Naive thymus-derived CD4-positive, alpha-beta T cell (primary cell): ENCODE measurements at regions not wholly inside any gene's neighbourhood (a gene's known extent, or its start where the extent isn't known, plus 50 kb on each side); places are given as distances from the start of the nearest gene placed in this dataset.

ENCODE experiments used
- ATAC-seq: fragments of 150-1000 bp; cut with Tn5 transposase; 2 replicates; pipeline ENCODE4 v1.10.0; 2021; ENCODE audit warnings: mild to moderate bottlenecking, moderate library complexity
- CTCF ChIA-PET: fragments of 350-600 bp; sonication (Branson Sonifier 250); formaldehyde crosslinking; loops from one replicate; lab custom pipeline; 2021; ENCODE audit warnings: antibody characterized with exemption; lab: Charles Lee
- POLR2A ChIA-PET: fragments of 350-600 bp; sonication (Branson Sonifier 250); formaldehyde crosslinking; loops from one replicate; lab custom pipeline; 2021; ENCODE audit warnings: antibody characterized with exemption, inconsistent platforms; lab: Charles Lee
- DNase-seq, 9 donors: peaks; one replicate each; pipeline versions ENCODE4 v3.0.0 to v3.0.0-alpha.2; 2020 to 2022; ENCODE audit warnings: mixed read lengths in 1 of 9
- H3K27ac ChIP-seq: one replicate; pipeline ENCODE4 v1.7.0; 2013; ENCODE audit warnings: mild to moderate bottlenecking, low read depth, low read length, moderate library complexity
- H3K27me3 ChIP-seq, 2 donors: one replicate each; pipeline ENCODE4 v1.7.0; 2013; ENCODE audit warnings: low read length in 2 of 2, mild to moderate bottlenecking in 2 of 2, moderate library complexity in 2 of 2; ENCODE audit not compliant: control insufficient read depth in 2 of 2, insufficient read depth in 2 of 2
- H3K36me3 ChIP-seq, 3 experiments: 1 replicate in 2 of 3; 2 replicates in 1 of 3; pipeline ENCODE4 v1.7.0; 2013; ENCODE audit warnings: low read length in 3 of 3, mild to moderate bottlenecking in 3 of 3, moderate library complexity in 1 of 3; ENCODE audit not compliant: insufficient read depth in 3 of 3, control insufficient read depth in 2 of 3
- H3K4me1 ChIP-seq, 2 donors: one replicate each; pipeline ENCODE4 v1.7.0; 2013; ENCODE audit warnings: low read length in 2 of 2, mild to moderate bottlenecking in 2 of 2, moderate library complexity in 1 of 2; ENCODE audit not compliant: control insufficient read depth in 2 of 2, insufficient read depth in 2 of 2
- H3K4me3 ChIP-seq: 2 replicates; pipeline ENCODE4 v1.7.0; 2013; ENCODE audit warnings: mild to moderate bottlenecking, low read length
- H3K9me3 ChIP-seq, 3 experiments: 1 replicate in 2 of 3; 2 replicates in 1 of 3; pipeline ENCODE4 v1.7.0; 2013; ENCODE audit warnings: low read length in 3 of 3; ENCODE audit not compliant: control insufficient read depth in 2 of 3
- H3K27ac Mint-ChIP-seq, 9 donors: one replicate each; pipeline ENCODE4 v1.8.0; 2020 to 2022; ENCODE audit warnings: mixed read lengths in 9 of 9, mild to moderate bottlenecking in 8 of 9, moderate library complexity in 5 of 9, inconsistent platforms in 2 of 9
- H3K27me3 Mint-ChIP-seq, 5 donors: one replicate each; pipeline ENCODE4 v1.8.0; 2021 to 2022; ENCODE audit warnings: mixed read lengths in 5 of 5, mild to moderate bottlenecking in 1 of 5
- H3K36me3 Mint-ChIP-seq, 5 donors: one replicate each; pipeline ENCODE4 v1.8.0; 2020 to 2022; ENCODE audit warnings: mixed read lengths in 5 of 5, mild to moderate bottlenecking in 3 of 5, inconsistent platforms in 1 of 5
- H3K4me1 Mint-ChIP-seq, 7 donors: one replicate each; pipeline ENCODE4 v1.8.0; 2020 to 2022; ENCODE audit warnings: mixed read lengths in 7 of 7, mild to moderate bottlenecking in 3 of 7, inconsistent platforms in 1 of 7
- H3K4me3 Mint-ChIP-seq, 10 donors: one replicate each; pipeline ENCODE4 v1.8.0; 2020 to 2022; ENCODE audit warnings: mild to moderate bottlenecking in 10 of 10, mixed read lengths in 10 of 10, moderate library complexity in 6 of 10, inconsistent platforms in 2 of 10
- H3K9me3 Mint-ChIP-seq, 11 donors: one replicate each; pipeline ENCODE4 v1.8.0; 2020 to 2022; ENCODE audit warnings: mixed read lengths in 11 of 11, mild to moderate bottlenecking in 4 of 11, inconsistent platforms in 1 of 11, moderate library complexity in 1 of 11
- intact Hi-C, 2 donors: fragments of 100-400 bp; cut with micrococcal nuclease; formaldehyde crosslinking; loops; one replicate each; pipeline ENCODE4 v1.15.1; 2023

DNA sequence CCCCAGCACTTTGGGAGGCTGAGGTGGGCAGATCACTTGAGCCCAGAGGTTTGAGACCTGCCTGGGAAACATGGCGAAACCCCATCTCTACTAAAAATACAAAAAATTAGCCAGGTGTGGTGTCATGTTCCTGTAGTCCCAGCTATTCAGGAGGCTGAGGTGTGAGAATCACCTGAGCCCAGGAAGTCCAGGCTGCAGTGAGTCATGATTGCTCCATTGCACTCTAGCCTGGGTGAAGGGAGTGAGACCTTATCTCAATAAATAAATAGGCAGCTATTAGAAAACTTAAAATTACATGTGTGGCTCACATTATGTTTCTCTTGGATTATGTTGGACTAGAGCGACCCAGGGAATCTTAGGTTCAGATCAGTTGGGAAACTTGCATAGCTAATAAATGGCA is 69.7 kb downstream of the RPLP1 start:
- H3K27me3 Mint-ChIP-seq: peaks cover 0 to 29% (median 0%) of the 10 kb centered on the region in 5 donors
- DNase-seq (no peak), ATAC-seq (no peak)
- H3K9me3 ChIP-seq: no peaks in the 10 kb centered on the region
- CTCF ChIA-PET: no interaction called here
- H3K27me3 ChIP-seq: no peaks in the 10 kb centered on the region
- H3K27ac ChIP-seq: no peak overlapping the region
- H3K4me3 ChIP-seq: no peak overlapping the region
- no peaks in the 10 kb centered on the region for H3K36me3 Mint-ChIP-seq
- H3K36me3 ChIP-seq: no peaks in the 10 kb centered on the region
- no peak overlapping the region for H3K4me3 Mint-ChIP-seq
- no peak overlapping the region for H3K27ac Mint-ChIP-seq
- H3K4me1 Mint-ChIP-seq: peaks cover 0 to 3% (median 0%) of the 10 kb centered on the region in 7 donors
- intact Hi-C loops: loop anchor here in 1 of 2 donors (2.0 to 5.0 kb wide), 3 partner anchors 575 to 990 kb away; partner anchors contain the start of gene TLE3
- no peaks in the 10 kb centered on the region for H3K9me3 Mint-ChIP-seq
- POLR2A ChIA-PET: no interaction called here
- H3K4me1 ChIP-seq: no peaks in the 10 kb centered on the region

DNA sequence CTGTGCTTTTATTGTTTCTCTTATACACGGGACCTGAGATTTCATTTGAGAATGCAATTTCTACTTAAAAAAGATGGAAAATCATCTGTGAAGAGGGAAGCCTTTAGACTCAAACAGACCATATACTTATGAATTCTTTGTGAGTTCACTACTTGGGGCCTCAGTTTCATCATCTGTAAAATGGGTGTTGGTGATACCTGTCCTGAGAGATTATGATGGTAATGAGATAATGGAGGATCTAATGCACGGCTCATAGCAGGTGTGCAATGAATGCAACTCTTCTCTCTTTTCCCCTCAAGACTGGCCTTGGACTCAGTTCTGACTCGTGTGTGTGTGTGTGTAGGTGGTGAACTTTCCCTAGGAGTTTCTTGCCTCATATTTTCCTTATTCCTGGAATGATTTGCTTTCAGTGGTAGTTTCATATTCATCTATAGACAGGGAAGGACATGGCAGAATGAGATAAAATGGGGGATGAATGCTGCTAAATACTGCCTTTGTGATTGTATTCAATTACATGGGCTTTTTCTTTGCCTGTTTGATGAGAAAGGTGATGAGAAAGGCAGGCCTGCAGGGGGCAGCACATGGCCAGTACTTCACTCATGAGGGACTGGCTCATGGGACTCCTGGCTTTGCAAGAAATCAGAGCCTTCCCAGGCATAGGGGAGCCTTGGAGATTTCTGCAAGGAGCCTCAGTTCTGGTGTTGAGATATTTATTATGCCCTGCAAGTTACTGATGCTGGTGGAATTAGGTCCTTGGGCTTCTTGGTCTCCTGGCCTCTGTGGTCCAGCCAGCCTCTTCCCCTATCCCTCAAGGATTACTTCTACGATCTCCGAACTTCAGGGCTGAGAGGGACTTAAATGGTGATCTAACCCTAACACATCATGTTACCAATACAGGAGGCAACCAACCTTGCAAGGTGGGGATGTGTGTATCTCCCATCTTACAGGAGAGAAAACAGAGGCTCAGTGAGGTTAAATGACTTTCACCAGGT is 70.7 kb downstream of the RPLP1 start:
- ChIA-PET POLR2A (no interaction called here), CTCF (interaction anchor here (0.7 to 1.0 kb wide), 4 partner anchors 19 to 937 kb away, joined by 3 read pairs; no protein-coding TSS in a partner anchor)
- Histone ChIP-seq H3K4me3 (no peak overlapping the region), H3K27ac (no peak overlapping the region), H3K36me3 (no peaks in the 10 kb centered on the region), H3K27me3 (no peaks in the 10 kb centered on the region), H3K4me1 (no peaks in the 10 kb centered on the region), H3K9me3 (no peaks in the 10 kb centered on the region)
- Mint-ChIP-seq H3K36me3 (no peaks in the 10 kb centered on the region), H3K27ac (no peak overlapping the region), H3K4me3 (no peak overlapping the region), H3K4me1 (peaks cover 0 to 3% (median 0%) of the 10 kb centered on the region in 7 donors), H3K9me3 (no peaks in the 10 kb centered on the region), H3K27me3 (peaks cover 0 to 29% (median 0%) of the 10 kb centered on the region in 5 donors)
- peak; percentile 17 to 66 (median 40) for DNase-seq
- ATAC-seq: peak; percentile 67
- intact Hi-C loops: loop anchor here (1.0 to 5.0 kb wide), 7 partner anchors 574 to 989 kb away; partner anchors contain the start of gene TLE3 (in 1 of the 2)

DNA sequence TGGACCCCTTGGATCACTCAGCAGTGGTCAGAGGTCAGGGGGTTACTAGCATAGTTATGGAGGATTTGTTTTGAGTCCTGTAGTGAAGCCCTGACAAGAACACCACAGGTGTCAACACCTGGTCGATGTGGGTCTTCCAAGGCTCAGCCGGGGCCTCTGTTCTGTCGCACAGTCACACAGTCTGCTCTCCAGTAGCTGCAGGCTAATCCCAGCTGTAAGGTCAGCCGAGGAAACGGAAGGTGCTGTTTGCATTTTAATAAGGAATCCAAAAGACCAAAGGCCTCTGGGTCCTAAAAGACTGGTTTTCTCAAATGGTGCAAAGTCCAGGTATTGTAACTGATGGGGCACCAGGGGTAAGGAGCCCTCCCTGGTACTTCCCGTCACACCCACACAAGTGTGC is 71.7 kb downstream of the RPLP1 start:
- Histone ChIP-seq H3K4me3 (no peak overlapping the region), H3K27me3 (no peaks in the 10 kb centered on the region), H3K36me3 (no peaks in the 10 kb centered on the region), H3K27ac (no peak overlapping the region), H3K4me1 (no peaks in the 10 kb centered on the region), H3K9me3 (no peaks in the 10 kb centered on the region)
- H3K9me3 Mint-ChIP-seq: no peaks in the 10 kb centered on the region
- peaks cover 0 to 3% (median 0%) of the 10 kb centered on the region in 7 donors for H3K4me1 Mint-ChIP-seq
- H3K27me3 Mint-ChIP-seq: peaks cover 0 to 24% (median 0%) of the 10 kb centered on the region in 5 donors
- intact Hi-C loops: loop anchor here in 1 of 2 donors (5.0 kb wide), 1 partner anchor 573 kb away; the partner anchor contains the start of gene TLE3
- POLR2A ChIA-PET: no interaction called here
- CTCF ChIA-PET: interaction anchor here (0.7 to 1.0 kb wide), 6 partner anchors 18 to 936 kb away, joined by 3 read pairs; no protein-coding TSS in a partner anchor
- DNase-seq (no peak), ATAC-seq (no peak)
- H3K4me3 Mint-ChIP-seq: no peak overlapping the region
- no peaks in the 10 kb centered on the region for H3K36me3 Mint-ChIP-seq
- no peak overlapping the region for H3K27ac Mint-ChIP-seq

DNA sequence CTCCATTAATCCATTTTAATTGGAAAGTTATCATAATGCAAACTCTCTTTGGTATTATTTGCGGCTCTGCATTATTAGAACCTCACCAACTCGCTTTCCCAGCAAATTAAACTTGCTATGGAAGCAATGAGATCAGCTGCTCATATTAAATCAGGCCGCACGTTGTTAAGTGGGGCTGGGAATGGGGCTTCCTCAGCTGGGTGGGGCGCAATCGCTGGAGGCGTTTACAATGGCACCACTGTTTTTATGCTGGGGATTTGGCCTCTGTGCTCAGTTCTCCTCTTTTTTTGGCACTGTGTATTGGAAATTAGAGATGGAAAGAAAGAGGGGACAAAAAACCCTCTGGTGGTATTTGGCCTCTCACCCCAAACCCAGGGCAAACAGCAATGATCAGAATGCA is 72.2 kb downstream of the RPLP1 start:
- Histone ChIP-seq H3K36me3 (no peaks in the 10 kb centered on the region), H3K4me3 (no peak overlapping the region), H3K9me3 (no peaks in the 10 kb centered on the region), H3K27me3 (no peaks in the 10 kb centered on the region), H3K27ac (no peak overlapping the region), H3K4me1 (no peaks in the 10 kb centered on the region)
- Mint-ChIP-seq H3K4me1 (peaks cover 0 to 3% (median 0%) of the 10 kb centered on the region in 7 donors), H3K4me3 (no peak overlapping the region), H3K27me3 (peaks cover 0 to 19% (median 0%) of the 10 kb centered on the region in 5 donors), H3K36me3 (no peaks in the 10 kb centered on the region), H3K27ac (no peak overlapping the region), H3K9me3 (no peaks in the 10 kb centered on the region)
- CTCF ChIA-PET: no interaction called here
- intact Hi-C loops: loop anchor here in 1 of 2 donors (5.0 kb wide), 1 partner anchor 572 kb away; the partner anchor contains the start of gene TLE3
- POLR2A ChIA-PET: no interaction called here
- DNase-seq (no peak), ATAC-seq (no peak)

DNA sequence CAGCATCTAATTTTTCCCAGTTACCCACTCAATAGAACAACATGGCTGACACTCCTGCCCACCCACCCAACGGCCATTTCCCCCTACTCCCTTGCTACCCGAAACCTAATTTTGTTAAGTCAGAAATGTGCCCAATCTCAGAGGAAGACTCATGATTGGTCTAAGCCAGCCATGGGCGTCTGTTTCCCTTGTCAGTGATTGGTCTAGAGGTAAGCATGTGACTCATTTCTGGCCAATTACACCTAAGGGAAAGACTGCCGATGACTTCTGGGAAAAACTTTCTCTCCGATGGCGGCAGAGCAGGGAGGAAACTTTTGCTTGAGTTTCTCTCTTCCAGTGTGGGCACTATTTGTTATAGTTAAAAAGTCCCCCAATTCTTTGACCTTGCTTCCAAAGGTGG is 72.9 kb downstream of the RPLP1 start:
- ATAC-seq (no peak), DNase-seq (no peak)
- no peak overlapping the region for H3K4me3 ChIP-seq
- no peaks in the 10 kb centered on the region for H3K27me3 ChIP-seq
- intact Hi-C loops: no loop called here
- ChIA-PET POLR2A (no interaction called here), CTCF (no interaction called here)
- H3K4me3 Mint-ChIP-seq: no peak overlapping the region
- H3K27ac ChIP-seq: no peak overlapping the region
- H3K9me3 ChIP-seq: no peaks in the 10 kb centered on the region
- no peaks in the 10 kb centered on the region for H3K36me3 ChIP-seq
- H3K27me3 Mint-ChIP-seq: peaks cover 0 to 16% (median 0%) of the 10 kb centered on the region in 5 donors
- H3K9me3 Mint-ChIP-seq: no peaks in the 10 kb centered on the region
- H3K36me3 Mint-ChIP-seq: no peaks in the 10 kb centered on the region
- H3K4me1 Mint-ChIP-seq: peaks cover 0 to 3% (median 0%) of the 10 kb centered on the region in 7 donors
- H3K27ac Mint-ChIP-seq: no peak overlapping the region
- no peaks in the 10 kb centered on the region for H3K4me1 ChIP-seq

DNA sequence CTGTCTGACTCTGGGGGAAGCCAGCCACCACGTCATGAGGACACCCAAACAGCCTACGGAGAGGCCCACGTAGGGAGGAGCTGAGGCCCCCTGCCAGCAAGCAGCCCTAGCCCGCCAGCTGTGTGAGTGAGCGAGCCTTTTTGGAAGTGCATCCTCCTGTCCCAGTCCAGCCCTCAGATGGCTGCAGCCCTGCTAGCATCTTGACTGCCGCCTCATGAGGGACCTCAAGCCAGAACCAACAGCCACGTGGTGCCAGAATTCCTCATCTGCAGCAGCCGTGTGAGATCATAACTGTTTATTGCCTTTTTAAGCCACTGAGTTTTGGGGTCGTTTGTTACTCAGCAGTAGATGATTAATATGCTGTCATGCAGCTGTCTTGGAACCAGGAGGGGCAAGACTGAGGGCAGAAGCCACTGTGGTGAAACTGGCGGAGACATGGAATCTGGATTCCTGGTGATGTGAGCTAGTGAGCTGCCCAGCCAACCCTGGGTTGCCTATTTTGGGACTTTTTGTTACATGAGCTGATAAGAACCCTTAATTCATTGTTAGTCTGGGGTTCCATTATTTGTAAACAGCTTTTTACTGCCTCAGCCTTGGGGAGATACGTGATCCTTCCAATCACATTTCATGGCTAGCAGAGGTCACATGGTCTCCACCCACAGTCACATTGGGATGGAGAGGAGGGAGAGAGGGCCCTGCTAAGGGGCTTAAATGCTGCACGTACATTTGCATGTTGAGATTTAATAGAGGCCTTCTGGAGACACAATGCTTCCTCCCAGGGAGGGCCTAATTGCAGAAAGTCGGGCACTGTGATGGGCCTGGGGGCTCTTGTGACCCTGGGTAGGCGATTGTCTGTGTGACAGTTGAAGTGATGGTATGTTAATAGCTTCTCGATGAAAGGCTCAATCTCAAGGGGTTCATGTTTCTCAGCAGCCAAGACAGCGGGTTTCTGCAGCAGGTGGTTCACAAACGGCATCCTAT is 73.8 kb downstream of the RPLP1 start:
- Histone ChIP-seq H3K27me3 (no peaks in the 10 kb centered on the region), H3K27ac (no peak overlapping the region), H3K36me3 (no peaks in the 10 kb centered on the region), H3K4me1 (no peaks in the 10 kb centered on the region), H3K9me3 (no peaks in the 10 kb centered on the region), H3K4me3 (no peak overlapping the region)
- no peak for ATAC-seq
- no peaks in the 10 kb centered on the region for H3K9me3 Mint-ChIP-seq
- POLR2A ChIA-PET: interaction anchor here (0.5 kb wide), 1 partner anchor 78 kb away, joined by 3 read pairs; no protein-coding TSS in a partner anchor
- H3K4me1 Mint-ChIP-seq: peaks cover 0 to 3% (median 0%) of the 10 kb centered on the region in 7 donors
- no peak for DNase-seq
- no peak overlapping the region for H3K4me3 Mint-ChIP-seq
- H3K27me3 Mint-ChIP-seq: peaks cover 0 to 12% (median 0%) of the 10 kb centered on the region in 5 donors
- CTCF ChIA-PET: no interaction called here
- no peaks in the 10 kb centered on the region for H3K36me3 Mint-ChIP-seq
- no peak overlapping the region for H3K27ac Mint-ChIP-seq
- intact Hi-C loops: no loop called here
